NK-92 treated with Interleukin-12 subunit alpha and Interleukin-12 subunit beta, amount 100 ng/mL, for 24 hours (cell line): ENCODE measurements at regions not wholly inside any gene's neighbourhood (a gene's known extent, or its start where the extent isn't known, plus 50 kb on each side); places are given as distances from the start of the nearest gene placed in this dataset.
"Not testable (repeated sequence)": the region's sequence is repeated elsewhere in the genome, so short reads cannot be mapped to it uniquely, and the experiment has no call there.

Experiments
- DNase-seq: peaks from one replicate; lab custom pipeline; 2025; lab: John Stamatoyannopoulos, UW

DNA sequence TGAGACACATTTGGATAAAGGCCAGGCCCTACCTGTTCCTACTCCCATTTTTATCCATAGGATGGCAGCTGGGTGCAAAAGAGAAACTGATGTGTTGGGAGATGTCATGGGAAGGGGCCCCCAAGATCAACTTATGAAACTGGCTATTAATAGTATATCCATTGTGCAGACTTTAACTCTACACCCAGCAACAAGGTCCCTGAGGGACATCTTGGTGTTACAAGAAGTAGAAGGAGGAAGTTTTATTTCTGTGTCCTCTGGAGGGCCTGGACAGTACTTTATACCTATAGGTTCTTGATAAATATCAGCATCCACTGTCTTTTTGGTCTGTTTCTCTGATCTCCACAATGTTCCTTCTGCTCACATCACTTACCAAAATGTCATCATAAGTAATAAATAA lies 84.6 kb downstream of the BTG1 start:
- no peak for DNase-seq

DNA sequence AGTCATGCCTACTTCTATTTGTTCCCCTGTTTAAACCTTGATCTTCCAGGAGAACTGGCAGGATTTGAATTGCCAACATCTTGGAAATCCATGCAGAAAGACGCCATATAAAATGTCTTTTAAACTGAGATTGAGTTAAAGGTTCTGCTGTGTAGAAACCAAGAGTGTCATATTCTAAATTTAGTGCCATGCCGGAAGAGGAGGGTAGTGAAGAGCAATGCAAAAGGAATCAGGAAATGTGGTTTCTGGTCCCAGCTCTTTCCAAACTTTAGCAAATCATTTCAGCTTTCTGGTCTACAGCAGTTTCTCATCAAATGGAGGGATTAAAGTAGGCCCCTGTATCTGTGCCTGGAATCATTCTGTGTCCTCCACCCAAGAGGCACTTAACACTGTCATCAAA lies 85.7 kb downstream of the BTG1 start:
- no peak for DNase-seq

DNA sequence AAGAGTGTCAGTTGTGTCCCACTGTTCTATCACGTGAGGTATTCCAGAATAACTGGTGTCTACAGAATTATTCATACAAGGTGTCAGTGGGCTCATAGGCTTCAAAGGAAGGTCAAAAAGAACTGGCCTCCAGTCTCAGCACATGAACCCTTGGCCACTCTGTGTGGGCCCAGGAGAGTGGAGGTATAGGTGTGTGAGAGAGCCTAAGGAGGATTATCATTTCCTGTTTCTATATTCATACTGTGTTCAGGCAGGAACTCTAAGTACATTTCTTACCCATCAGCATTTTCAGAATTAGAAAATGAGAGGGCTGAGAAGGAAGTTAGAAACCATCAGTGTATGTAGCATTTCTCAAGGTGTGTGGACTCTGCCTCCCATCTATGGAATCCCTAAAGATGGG lies 87.0 kb downstream of the BTG1 start:
- DNase-seq = no peak

DNA sequence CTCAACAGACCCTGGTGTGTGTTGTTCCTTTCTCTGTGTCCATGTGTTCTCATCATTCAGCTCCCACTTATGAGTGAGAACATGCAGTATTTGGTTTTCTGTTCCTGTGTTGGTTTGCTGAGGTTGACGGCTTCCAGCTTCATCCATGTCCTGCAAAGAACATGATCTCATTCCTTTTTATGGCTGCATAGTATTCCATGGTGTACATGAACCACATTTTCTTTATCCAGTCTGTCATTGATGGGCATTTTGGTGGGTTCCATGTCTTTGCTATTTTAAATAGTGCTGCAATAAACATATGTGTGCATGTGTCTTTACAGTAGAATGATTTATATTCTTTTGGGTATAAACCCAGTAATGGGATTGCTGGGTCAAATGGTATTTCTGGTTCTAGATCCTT lies 88.9 kb downstream of the BTG1 start:
- not testable (repeated sequence) for DNase-seq

DNA sequence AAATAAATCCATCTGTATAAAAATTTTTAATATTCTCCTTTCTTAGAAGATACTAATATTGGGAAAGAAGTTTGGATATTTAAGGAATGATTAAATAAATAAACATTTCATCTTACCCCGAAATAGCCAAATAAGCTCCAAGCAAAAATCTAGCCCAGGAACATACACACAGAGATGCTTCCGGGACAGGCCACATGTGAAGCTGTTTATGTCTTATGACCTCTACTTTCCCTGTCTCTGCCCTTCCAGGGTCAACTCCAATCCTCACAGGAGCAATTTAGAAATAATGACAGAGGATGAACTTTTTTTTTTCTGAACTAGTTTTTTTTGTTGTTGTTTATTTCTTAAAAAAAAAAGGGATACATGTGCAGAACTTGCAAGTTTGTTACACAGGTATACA lies 89.4 kb downstream of the BTG1 start:
- no peak for DNase-seq

DNA sequence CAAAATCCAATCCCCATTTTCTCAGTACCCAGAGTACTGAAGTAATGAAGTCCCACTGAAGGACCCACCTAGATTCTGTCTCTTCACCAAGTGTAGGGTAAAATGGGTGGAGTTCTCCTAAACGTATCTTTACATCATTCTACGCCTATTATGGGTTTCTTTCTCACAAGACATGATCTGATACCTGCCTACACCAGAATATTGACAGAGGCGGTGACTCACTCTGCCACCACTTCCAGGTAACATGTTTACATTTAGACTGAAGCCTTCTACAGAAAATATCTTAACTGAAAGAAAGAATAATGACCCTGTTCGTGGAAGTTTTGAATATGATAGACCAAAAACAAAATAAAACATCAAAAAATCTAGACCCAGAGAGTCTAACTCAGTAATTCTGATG lies 89.8 kb downstream of the BTG1 start:
- no peak for DNase-seq

DNA sequence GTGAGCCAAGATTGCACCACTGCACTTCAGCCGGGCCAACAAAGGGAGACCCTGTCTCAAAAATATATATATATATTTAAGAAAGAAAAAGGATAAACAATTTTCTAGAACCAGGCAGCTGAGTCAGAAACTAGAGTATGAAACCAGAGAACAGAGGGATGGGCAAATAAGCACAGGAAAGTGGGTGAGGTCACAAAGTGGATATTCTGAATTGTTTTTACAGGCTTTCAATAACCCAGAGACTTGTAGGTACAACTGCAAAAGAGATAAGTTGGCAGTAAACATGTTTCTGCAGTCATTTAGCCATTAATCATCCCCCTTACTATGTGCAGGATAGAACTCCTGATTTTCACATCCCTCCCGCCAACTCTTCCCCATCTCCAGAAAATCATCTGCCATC lies 94.2 kb downstream of the BTG1 start:
- no peak for DNase-seq

DNA sequence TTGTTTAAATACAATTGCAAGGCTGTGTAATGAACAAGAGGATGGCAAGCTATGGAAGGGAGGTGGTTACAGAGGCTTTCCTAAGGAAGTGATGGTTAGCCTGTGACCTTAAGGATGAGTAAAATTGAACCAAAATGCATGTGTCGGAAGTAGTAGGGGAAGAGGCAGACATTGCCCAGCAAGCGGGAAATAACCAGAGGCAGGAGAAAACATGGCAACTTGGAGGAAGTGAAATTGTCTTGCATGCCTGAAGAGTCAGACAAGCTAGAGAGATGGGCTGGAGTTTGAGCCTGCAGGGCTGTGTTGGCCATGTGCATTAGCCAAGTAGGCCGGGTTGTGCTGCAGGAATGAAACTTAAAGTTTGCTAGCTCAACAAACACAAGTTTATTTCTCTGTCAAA lies 96.2 kb downstream of the BTG1 start:
- DNase-seq = no peak

DNA sequence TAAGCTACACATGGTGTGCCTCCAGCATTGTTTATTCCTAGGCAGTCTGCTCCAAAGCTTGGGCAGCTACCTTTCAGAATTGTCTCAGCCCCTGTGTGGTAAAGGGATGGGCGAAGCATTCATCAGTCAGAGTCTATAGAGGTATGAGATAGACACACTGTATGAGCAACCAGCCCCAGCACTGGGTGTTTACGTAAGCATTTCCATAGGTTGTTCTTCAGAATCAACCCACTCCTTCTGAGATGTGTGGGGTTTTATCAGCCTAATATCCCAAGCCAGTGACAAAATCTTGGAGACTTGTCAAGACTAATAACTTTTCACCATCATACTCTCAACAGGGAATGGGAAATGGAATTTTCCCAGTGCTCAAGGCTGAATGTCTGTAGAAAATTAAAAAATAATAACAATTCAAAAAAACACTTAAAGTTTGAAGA lies 98.2 kb downstream of the BTG1 start:
- no peak for DNase-seq

DNA sequence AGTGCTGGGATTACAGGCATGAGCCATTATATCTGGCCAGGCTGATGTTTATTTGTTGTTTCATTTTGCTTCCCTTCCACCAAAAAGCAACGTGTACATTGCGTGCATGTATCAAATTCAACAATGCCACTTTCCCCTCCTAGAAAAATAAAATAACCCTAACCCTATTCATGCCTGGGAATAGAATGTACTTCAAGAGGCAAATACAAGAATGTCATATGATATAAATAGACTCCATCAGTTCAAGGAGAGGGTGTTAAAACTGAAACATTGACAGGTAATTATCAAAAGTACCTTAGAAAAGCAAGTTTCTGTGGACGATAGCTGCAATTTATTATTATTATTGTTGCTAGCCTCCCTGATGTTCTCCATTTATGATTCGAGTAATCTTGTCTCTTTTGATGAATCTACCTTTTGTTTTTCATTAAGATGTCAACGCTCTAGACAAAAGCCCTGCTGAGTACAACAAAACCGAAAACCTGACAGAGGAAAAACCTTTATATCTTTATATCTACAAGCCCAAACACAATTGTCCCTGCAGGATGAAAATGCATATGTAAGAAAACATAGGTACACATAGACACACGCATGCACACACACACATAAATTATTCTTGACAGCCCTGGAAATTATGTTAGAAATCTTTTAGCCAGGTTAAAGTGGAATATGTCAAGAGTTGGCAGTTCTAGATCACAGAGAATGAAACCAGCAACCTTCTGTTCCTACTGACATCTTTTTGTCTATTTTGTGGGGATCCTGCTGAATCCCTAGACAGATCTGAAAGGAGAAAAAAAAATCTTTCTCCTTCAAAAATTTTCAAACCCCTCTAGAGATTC lies 98.9 kb downstream of the BTG1 start:
- DNase-seq = no peak

DNA sequence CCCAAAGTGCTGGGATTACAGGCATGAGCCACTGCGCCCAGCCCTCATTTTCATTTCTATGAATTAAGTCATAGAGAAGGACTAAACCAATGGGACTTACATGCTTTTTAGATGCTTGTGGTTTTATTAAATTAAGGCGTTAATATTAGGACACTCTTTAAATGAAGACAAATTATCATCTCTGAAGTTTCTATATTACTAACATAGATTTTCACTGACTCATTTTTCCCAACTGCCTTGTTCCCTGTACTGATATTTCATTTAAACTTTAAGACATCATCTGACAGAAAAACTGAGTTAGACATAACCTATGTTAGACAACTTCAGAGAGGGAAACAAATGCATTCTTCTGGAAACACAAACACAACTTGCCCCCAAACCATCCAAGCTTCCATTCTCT lies 99.8 kb downstream of the BTG1 start:
- no peak for DNase-seq

DNA sequence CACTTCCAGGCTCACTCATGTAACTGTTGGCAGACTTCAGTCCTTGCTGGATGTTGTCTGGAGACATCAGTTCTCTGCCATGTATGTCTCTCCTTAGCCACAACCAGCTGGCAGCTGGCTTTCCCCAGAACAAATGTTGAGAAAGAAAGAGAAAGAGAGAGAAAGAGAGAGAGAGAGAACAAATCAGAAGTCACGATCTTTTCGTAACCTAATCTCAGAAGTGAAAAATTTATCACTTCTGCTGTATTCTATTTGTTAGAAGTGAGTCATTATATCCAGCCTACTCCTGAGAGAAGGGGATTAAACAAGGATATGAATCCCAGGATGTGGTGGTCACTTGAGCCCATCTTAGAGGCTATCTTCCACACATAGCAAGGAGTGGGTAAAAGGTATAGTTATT lies 101.2 kb downstream of the BTG1 start:
- no peak for DNase-seq

DNA sequence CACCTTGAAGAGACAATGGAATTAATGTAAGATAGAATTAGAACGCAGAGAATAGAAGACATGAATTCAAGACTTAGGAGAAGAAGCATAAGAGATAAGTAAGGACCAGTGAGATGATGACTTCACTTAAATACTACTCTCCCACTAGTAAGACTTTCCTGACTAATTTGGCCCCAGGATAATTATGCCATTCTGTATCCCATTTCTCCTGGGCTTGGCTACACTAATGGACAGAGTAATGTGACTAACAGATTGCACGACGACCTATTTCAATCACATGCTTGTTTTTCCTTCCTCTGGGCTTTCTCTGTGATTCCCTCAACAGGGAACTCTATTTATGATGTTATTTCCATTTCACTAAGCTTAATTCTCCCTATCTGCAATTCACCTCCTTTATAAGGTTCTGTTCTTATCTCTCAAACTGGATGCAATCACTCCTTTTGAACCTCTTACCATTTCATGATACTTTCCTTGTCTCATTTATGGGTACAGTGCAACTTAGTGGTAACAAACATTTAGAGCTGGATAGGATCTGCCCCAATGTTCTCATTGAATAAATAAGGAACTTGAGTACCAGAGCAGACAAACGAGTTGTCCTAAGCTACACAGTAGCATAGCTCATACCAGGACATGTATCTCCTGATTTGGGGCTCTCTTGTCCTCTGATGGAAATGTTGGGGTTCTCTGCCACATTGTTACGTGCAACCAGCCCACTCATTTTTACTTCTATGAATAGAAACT lies 102.7 kb downstream of the BTG1 start:
- no peak for DNase-seq

DNA sequence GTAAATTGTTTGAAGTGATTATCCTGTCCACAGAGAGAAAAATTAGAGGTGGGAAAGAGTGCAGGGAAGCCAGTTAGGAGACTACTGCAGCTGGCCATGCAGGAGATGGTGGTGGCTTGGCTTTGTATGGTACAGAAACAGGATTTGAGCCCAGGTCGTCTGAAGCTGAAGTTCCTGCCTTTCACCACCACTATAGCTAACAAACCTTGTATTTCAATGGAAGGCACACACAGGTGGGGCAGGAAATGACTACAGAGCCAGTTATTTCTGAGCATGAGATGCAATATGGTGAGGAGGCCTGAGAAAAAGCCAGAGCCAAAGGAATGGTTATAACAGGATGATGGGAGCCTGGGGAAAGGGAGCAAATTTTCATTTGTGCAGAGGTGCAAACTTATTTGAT lies 103.9 kb downstream of the BTG1 start:
- no peak for DNase-seq

DNA sequence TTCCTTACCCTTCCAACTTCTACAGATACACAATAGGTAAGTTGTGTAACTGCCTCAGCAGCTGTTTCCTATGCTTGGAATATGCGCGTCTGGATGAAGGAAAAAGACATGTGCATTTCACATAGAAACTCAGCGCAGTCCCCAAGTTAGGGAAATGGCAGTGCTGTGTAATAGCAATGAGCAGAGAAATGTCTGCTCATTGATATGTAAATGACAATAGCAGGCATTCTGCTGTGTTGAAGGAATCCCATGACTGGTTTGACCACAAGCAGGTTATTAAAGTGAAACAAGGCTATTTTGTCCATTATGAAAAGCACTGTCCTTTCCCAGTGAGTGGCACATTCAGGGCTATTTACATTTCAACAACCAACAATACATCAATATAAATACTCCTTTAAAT lies 106.6 kb downstream of the BTG1 start:
- DNase-seq = no peak

DNA sequence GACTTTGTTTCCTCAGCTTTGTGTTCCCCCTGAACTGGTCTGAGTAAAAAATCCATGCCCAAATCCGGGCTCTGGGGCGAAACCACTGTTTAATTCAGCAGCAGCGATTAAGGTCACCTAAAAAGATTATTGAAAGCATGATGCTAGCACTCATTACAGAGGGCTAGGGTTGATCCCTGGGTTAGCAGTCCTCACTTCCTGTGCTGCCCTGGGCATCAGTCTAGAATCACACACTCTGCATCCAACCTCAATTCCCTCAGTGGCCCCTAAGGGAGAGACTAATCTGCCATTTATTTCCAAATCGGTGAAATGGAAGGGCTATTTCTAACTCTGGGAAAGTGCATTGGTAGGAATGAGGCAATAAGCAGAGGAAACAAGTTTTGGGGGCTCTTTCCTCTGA lies 107.2 kb downstream of the BTG1 start:
- no peak for DNase-seq

DNA sequence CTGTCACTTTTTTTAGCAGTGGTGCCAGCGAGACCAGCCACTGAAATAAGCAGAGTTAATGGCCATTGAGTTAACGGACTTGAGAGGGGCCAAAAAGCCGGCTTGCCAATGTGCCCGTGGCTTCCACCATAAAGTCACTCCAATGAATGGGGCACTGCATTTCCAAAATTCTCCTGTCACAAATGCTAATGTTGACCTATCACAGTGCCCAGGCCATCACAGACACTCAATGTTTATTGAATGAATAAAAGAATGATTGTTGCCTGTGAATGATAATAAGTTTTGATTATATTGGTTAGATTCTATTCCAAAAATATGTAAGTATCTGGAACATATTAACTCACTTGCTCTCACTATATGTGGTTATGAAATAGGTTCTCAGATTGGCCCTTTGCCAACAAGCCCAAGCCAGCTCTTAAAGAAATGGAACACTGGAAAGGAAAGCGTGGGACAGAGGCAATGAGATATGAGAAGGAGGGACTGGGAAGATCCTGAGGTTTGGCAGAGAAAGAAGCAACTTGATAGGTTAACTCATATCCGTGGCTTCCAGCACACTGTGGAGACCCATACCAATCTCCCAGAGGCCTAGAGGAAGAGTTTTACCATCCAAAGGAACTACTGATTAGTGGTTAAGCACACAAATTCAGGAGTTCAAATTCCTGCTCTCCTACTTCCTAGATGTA lies 108.7 kb downstream of the BTG1 start:
- no peak for DNase-seq

DNA sequence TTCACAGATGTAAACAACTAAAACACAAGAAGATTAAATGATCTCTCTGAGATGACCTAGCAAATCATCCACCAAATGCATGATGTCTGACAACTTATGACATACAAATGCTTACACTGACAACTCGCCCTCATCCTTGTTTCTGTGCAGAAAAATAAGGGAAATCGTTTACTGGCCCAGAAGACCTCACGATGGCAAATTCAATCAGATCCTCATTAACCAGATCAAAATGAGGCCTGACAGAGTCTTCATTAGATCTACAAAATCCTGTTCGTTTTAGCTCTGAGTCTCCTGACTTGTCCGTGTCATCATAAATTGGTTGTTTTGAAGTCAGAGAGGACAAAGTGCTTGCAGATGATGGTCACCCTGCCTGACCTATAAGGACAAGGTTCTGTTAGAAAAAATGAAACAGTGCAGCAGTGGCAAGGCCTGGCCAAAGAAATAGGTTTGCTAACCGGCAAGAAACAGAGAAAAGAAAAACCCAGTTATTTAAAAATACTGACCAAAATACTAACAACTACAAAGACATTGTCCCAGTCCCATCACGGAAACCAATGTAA lies 109.5 kb downstream of the BTG1 start:
- no peak for DNase-seq

DNA sequence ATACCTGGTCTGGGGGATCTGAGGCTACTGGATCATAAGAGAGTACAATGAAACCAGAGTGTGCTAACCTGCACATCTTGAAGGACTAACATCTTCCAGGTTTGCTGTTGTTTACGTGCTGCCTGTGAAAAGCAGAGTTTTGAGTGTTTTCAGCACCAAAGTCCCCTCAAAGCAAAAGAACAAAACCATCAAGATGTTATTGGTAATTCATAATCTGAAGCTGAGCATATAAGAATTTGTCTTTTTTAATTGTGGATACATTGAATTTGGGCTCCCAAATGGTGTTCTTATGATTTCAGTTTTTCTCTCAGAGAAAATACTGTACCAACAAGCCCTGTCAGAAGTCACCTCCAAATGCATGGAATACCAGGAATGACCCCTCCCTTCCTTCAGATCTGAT lies 110.2 kb downstream of the BTG1 start:
- DNase-seq = no peak

DNA sequence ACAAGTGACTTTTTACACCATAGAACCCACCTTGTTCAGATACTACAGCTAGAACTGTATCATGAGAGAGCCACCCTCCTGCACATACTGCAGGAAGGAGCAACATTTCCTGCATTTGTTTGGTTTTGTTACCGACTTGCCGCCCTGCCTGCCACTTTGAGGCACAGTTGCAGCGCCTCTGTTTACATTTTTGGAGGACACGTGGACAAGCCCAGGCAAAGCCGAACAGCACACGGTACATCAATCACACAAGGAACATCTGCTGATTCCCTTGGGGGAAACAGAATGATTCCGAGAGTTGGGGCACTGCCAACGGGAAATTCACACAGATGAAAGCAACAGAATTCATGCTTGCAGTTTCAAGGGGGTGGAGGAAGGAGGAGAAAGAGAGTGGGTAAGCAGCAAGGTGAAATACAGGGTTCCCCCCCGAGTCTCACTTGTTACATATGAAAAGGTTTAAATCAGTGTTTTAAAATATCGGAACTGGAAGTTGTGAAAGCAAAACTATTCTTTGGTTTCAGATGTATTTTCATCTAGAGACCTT lies 110.7 kb downstream of the BTG1 start:
- no peak for DNase-seq

DNA sequence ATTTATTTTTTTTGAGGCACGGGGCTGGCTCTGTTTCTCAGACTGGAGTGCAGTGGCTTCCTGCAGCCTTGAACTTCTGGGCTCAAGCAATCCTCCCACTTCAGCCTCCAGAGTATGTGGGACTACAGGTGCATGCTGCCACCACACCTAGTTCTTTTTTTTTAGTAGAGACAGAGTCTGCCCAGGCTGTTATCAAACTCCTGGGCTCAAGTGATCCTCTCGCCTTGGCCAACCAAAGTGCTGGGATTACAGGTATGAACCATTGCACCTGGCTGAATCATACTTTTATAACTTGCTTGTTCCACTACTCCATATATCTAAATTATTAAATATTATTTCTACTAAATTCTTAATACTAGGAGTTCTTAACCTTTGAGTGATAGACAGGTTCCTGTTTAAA lies 111.6 kb downstream of the BTG1 start:
- no peak for DNase-seq

DNA sequence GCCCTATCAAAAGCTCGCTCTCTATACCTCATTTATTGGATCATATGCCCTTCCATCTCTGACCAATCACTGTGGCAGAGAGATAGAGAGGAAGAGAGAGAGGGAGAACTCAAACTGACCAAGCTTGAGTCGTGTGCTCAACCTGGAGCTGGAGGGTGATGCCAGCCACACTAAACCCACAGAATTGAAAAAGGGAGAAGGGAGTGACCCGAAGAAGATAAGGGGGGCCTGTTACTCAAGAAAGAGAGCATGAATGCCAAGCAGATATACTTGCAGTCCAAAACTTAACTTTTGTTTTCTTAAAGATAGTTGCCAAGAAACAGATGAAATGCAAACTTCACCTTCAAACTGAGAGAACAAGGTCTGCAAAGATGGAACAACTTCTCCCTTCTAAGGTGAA lies 112.7 kb downstream of the BTG1 start:
- no peak for DNase-seq
